GM18502 (cell line): ENCODE measurements at regions not wholly inside any gene's neighbourhood (a gene's known extent, or its start where the extent isn't known, plus 50 kb on each side); places are given as distances from the start of the nearest gene placed in this dataset.

ENCODE experiments used
- ATAC-seq: cut with Tn5 transposase; IDR thresholded peaks from one replicate; pipeline ENCODE4 v1.9.1; 2021; ENCODE audit warnings: mild to moderate bottlenecking; ENCODE audit not compliant: unreplicated experiment, poor library complexity

- no peak for ATAC-seq
Observed at GRCh38 chr10:50936335-50936734, 50.9 kb upstream of the A1CF start.

GRCh38 chr10:50937230-50937907, 51.9 kb upstream of the A1CF start:
- ATAC-seq = no peak

GRCh38 chr10:50941629-50942028, 56.2 kb upstream of the A1CF start:
- ATAC-seq = no peak

GRCh38 chr10:50946991-50947781, 61.8 kb upstream of the A1CF start:
- no peak for ATAC-seq

GRCh38 chr10:50951365-50951764, 65.9 kb upstream of the A1CF start:
- no peak for ATAC-seq

GRCh38 chr10:50961297-50961696, 75.9 kb upstream of the A1CF start:
- ATAC-seq = no peak

GRCh38 chr10:50963063-50963462, 77.6 kb upstream of the A1CF start:
- ATAC-seq = no peak

- ATAC-seq = no peak
Observed at GRCh38 chr10:50968386-50969091, 83.1 kb upstream of the A1CF start.

- no peak for ATAC-seq
Observed at GRCh38 chr10:50972591-50972990, 87.2 kb upstream of the A1CF start.

- ATAC-seq = no peak
Observed at GRCh38 chr10:50981385-50981784, 92.9 kb upstream of the PRKG1 start.

- ATAC-seq = no peak
Observed at GRCh38 chr10:50981904-50982303, 92.4 kb upstream of the PRKG1 start.

- ATAC-seq = no peak
Observed at GRCh38 chr10:50982989-50983388, 91.3 kb upstream of the PRKG1 start.

GRCh38 chr10:50987934-50988333, 86.4 kb upstream of the PRKG1 start:
- ATAC-seq = no peak

GRCh38 chr10:50988792-50989191, 85.5 kb upstream of the PRKG1 start:
- ATAC-seq = no peak

GRCh38 chr10:50990568-50991455, 83.5 kb upstream of the PRKG1 start:
- no peak for ATAC-seq

- ATAC-seq = no peak
Observed at GRCh38 chr10:50991456-50992355, 82.6 kb upstream of the PRKG1 start.

GRCh38 chr10:50992356-50992901, 81.9 kb upstream of the PRKG1 start:
- ATAC-seq = no peak

GRCh38 chr10:50992972-50993766, 81.1 kb upstream of the PRKG1 start:
- no peak for ATAC-seq
